BJ (cell line): ENCODE measurements at regions not wholly inside any gene's neighbourhood (a gene's known extent, or its start where the extent isn't known, plus 50 kb on each side); places are given as distances from the start of the nearest gene placed in this dataset.

Source experiments
- CTCF ChIA-PET: fragments of 350-600 bp; formaldehyde crosslinking; extraction: SDS; loops from one replicate; lab custom pipeline; 2021; ENCODE audit warnings: antibody characterized with exemption, inconsistent platforms; lab: Yijun Ruan, JAX
- POLR2A ChIA-PET: fragments of 300-600 bp; sonication (Branson Sonifier 250); formaldehyde crosslinking; extraction: SDS; loops from one replicate; lab custom pipeline; 2021; ENCODE audit warnings: antibody characterized with exemption; lab: Charles Lee
- DNase-seq: peaks from one replicate; pipeline ENCODE4 v3.0.0-alpha.2; 2011; ENCODE audit warnings: low read depth
- H3K27me3 ChIP-seq: 2 replicates; pipeline ENCODE4 v1.6.0; 2011; ENCODE audit warnings: low read length; ENCODE audit not compliant: control insufficient read depth, insufficient read depth
- H3K36me3 ChIP-seq: 2 replicates; pipeline ENCODE4 v1.5.1; 2011; ENCODE audit warnings: low read length; ENCODE audit not compliant: control insufficient read depth, insufficient read depth
- H3K4me3 ChIP-seq: 2 replicates; pipeline ENCODE4 v1.5.1; 2011; ENCODE audit warnings: low read depth, mild to moderate bottlenecking, control low read depth, low read length
- CTCF ChIP-seq: IDR thresholded peaks from 2 replicates; pipeline ENCODE4 v1.5.1; 2011; ENCODE audit warnings: low read depth, mild to moderate bottlenecking, control low read depth, inconsistent platforms, low read length, moderate library complexity; ENCODE audit not compliant: insufficient read depth

- Histone ChIP-seq H3K27me3 (no peaks in the 10 kb centered on the region), H3K36me3 (no peaks in the 10 kb centered on the region), H3K4me3 (no peak overlapping the region)
- ChIA-PET CTCF (interaction anchor here (1.1 to 10.0 kb wide), 9 partner anchors 11 to 476 kb away, joined by 3 to 109 read pairs (median 7); partner anchors contain the start of gene CLDN1), POLR2A (no interaction called here)
- no peak for TF ChIP-seq CTCF
- DNase-seq, result no peak
Observed at GRCh38 chr3:190222916-190223315, 99.3 kb downstream of the CLDN1 start.

- H3K36me3 ChIP-seq, result no peaks in the 10 kb centered on the region
- H3K4me3 ChIP-seq, result no peak overlapping the region
- no peaks in the 10 kb centered on the region for H3K27me3 ChIP-seq
- CTCF ChIA-PET, result interaction anchor here (0.8 to 10.0 kb wide), 9 partner anchors 9 to 260 kb away, joined by 3 to 109 read pairs (median 3); partner anchors contain the start of gene CLDN1
- POLR2A ChIA-PET, result no interaction called here
- DNase-seq, result no peak
- TF ChIP-seq CTCF, result no peak
Observed at GRCh38 chr3:190222360-190222759, 99.9 kb downstream of the CLDN1 start.

GRCh38 chr3:190220362-190220761 is 99.7 kb upstream of the P3H2 start:
- ChIA-PET POLR2A (no interaction called here), CTCF (interaction anchor here (1.0 to 10.0 kb wide), 2 partner anchors 103 to 259 kb away, joined by 4 to 109 read pairs; partner anchors contain the start of gene CLDN1)
- no peak for DNase-seq
- H3K27me3 ChIP-seq, result no peaks in the 10 kb centered on the region
- TF ChIP-seq CTCF, result no peak
- H3K4me3 ChIP-seq, result no peak overlapping the region
- H3K36me3 ChIP-seq, result no peaks in the 10 kb centered on the region

- no peaks in the 10 kb centered on the region for H3K36me3 ChIP-seq
- ChIA-PET POLR2A (no interaction called here), CTCF (interaction anchor here (1.4 to 1.6 kb wide), 2 partner anchors 9 to 105 kb away, joined by 3 to 6 read pairs; partner anchors contain the start of gene CLDN1)
- no peak overlapping the region for H3K4me3 ChIP-seq
- TF ChIP-seq CTCF, result no peak
- no peaks in the 10 kb centered on the region for H3K27me3 ChIP-seq
- no peak for DNase-seq
Observed at GRCh38 chr3:190217081-190217480, 96.4 kb upstream of the P3H2 start.

GRCh38 chr3:190213727-190214126 is 93.0 kb upstream of the P3H2 start:
- Histone ChIP-seq H3K36me3 (no peaks in the 10 kb centered on the region), H3K4me3 (no peak overlapping the region), H3K27me3 (no peaks in the 10 kb centered on the region)
- CTCF ChIA-PET, result interaction anchor here (0.8 to 1.6 kb wide), 3 partner anchors 8 to 246 kb away, joined by 3 read pairs; partner anchors contain the start of gene CLDN1
- no peak for TF ChIP-seq CTCF
- POLR2A ChIA-PET, result no interaction called here
- DNase-seq, result no peak
